HEK293 (cell line): ENCODE measurements at regions not wholly inside any gene's neighbourhood (a gene's known extent, or its start where the extent isn't known, plus 50 kb on each side); places are given as distances from the start of the nearest gene placed in this dataset.

ENCODE experiments used
- CTCF ChIA-PET: fragments of 350-600 bp; formaldehyde crosslinking; extraction: SDS; loops from one replicate; lab custom pipeline; 2021; ENCODE audit warnings: antibody characterized with exemption; lab: Yijun Ruan, JAX
- POLR2A ChIA-PET: fragments of 300-600 bp; formaldehyde crosslinking; extraction: SDS; loops from one replicate; lab custom pipeline; 2020; ENCODE audit warnings: antibody characterized with exemption, inconsistent platforms; lab: Yijun Ruan, JAX
- H3K27ac ChIP-seq: fragments of 200-500 bp; sonication (Bioruptor generic); 2 replicates; pipeline ENCODE4 v1.5.1; 2014; ENCODE audit warnings: low read depth, low read length, control low read depth, inconsistent platforms; ENCODE audit errors: extremely low read depth
- H3K36me3 ChIP-seq, 2 experiments: fragments of 200-500 bp in 1 of 2; sonication (Bioruptor generic) in 1 of 2; 1 replicate in 1 of 2; 2 replicates in 1 of 2; pipeline ENCODE4 v1.5.1; 2014 to 2017; ENCODE audit warnings: inconsistent platforms in 2 of 2, low read length in 2 of 2; ENCODE audit not compliant: control insufficient read depth in 2 of 2, insufficient read depth in 1 of 2
- H3K4me1 ChIP-seq: fragments of 200-500 bp; sonication (Bioruptor generic); 2 replicates; pipeline ENCODE4 v1.5.1; 2014; ENCODE audit warnings: mild to moderate bottlenecking, low read length, inconsistent platforms; ENCODE audit not compliant: control insufficient read depth, insufficient read depth
- H3K4me3 ChIP-seq: 2 replicates; pipeline ENCODE4 v1.5.1; 2011; ENCODE audit warnings: low read depth, mild to moderate bottlenecking, control low read depth, low read length, moderate library complexity
- H3K9me3 ChIP-seq: fragments of 200-500 bp; sonication (Bioruptor generic); 2 replicates; pipeline ENCODE4 v1.5.1; 2014; ENCODE audit warnings: low read depth, low read length, inconsistent platforms; ENCODE audit not compliant: control insufficient read depth, insufficient read depth
- KLF16 ChIP-seq: fragments of 450-650 bp; formaldehyde crosslinking; IDR thresholded peaks from 2 replicates; pipeline ENCODE4 v1.5.1; 2017; ENCODE audit warnings: missing biosample characterization, missing genetic modification characterization
- KLF9 ChIP-seq: fragments of 450-650 bp; formaldehyde crosslinking; IDR thresholded peaks from 2 replicates; pipeline ENCODE4 v1.5.1; 2016; ENCODE audit warnings: missing biosample characterization, missing genetic modification characterization, low read depth
- OSR2 ChIP-seq: fragments of 450-650 bp; formaldehyde crosslinking; IDR thresholded peaks from 2 replicates; pipeline ENCODE4 v1.5.1; 2016; ENCODE audit warnings: missing biosample characterization, missing genetic modification characterization
- OVOL3 ChIP-seq: fragments of 450-650 bp; formaldehyde crosslinking; IDR thresholded peaks from 2 replicates; pipeline ENCODE4 v1.5.1; 2016; ENCODE audit warnings: missing biosample characterization, missing genetic modification characterization
- PRDM6 ChIP-seq: fragments of 450-650 bp; formaldehyde crosslinking; IDR thresholded peaks from 2 replicates; pipeline ENCODE4 v1.5.1; 2017; ENCODE audit warnings: missing biosample characterization, missing genetic modification characterization
- WT1 ChIP-seq: fragments of 450-650 bp; formaldehyde crosslinking; IDR thresholded peaks from 2 replicates; pipeline ENCODE4 v1.5.1; 2016; ENCODE audit warnings: missing biosample characterization, missing genetic modification characterization
- ZBTB1 ChIP-seq: fragments of 450-650 bp; formaldehyde crosslinking; IDR thresholded peaks from 2 replicates; pipeline ENCODE4 v1.5.1; 2016; ENCODE audit warnings: missing biosample characterization, missing genetic modification characterization
- ZBTB17 ChIP-seq: fragments of 450-650 bp; formaldehyde crosslinking; IDR thresholded peaks from 2 replicates; pipeline ENCODE4 v1.5.1; 2016; ENCODE audit warnings: missing biosample characterization, missing genetic modification characterization
- ZBTB21 ChIP-seq: fragments of 450-650 bp; formaldehyde crosslinking; IDR thresholded peaks from 2 replicates; pipeline ENCODE4 v1.5.1; 2017; ENCODE audit warnings: missing biosample characterization, missing genetic modification characterization
- ZBTB49 ChIP-seq: fragments of 450-650 bp; formaldehyde crosslinking; IDR thresholded peaks from 2 replicates; pipeline ENCODE4 v1.5.1; 2016; ENCODE audit warnings: missing biosample characterization, missing genetic modification characterization, low read depth
- ZEB2 ChIP-seq: fragments of 450-650 bp; formaldehyde crosslinking; IDR thresholded peaks from 2 replicates; pipeline ENCODE4 v1.5.1; 2016; ENCODE audit warnings: missing biosample characterization, missing genetic modification characterization
- ZNF16 ChIP-seq: fragments of 450-650 bp; formaldehyde crosslinking; IDR thresholded peaks from 2 replicates; pipeline ENCODE4 v1.5.1; 2016; ENCODE audit warnings: low read depth, missing biosample characterization, missing genetic modification characterization
- ZNF169 ChIP-seq: fragments of 450-650 bp; formaldehyde crosslinking; IDR thresholded peaks from 2 replicates; pipeline ENCODE4 v1.5.1; 2016; ENCODE audit warnings: missing biosample characterization, missing genetic modification characterization
- ZNF24 ChIP-seq: fragments of 450-650 bp; formaldehyde crosslinking; IDR thresholded peaks from 2 replicates; pipeline ENCODE4 v1.5.1; 2016; ENCODE audit warnings: missing biosample characterization, missing genetic modification characterization
- ZNF335 ChIP-seq: fragments of 450-650 bp; formaldehyde crosslinking; conservative IDR thresholded peaks from 2 replicates; pipeline ENCODE4 v1.5.1; 2016; ENCODE audit warnings: missing biosample characterization, missing genetic modification characterization
- ZNF354C ChIP-seq: fragments of 450-650 bp; formaldehyde crosslinking; IDR thresholded peaks from 2 replicates; pipeline ENCODE4 v1.5.1; 2016; ENCODE audit warnings: missing biosample characterization, missing genetic modification characterization, low read depth, borderline replicate concordance
- ZNF433 ChIP-seq: fragments of 450-650 bp; formaldehyde crosslinking; IDR thresholded peaks from 2 replicates; pipeline ENCODE4 v1.5.1; 2016; ENCODE audit warnings: missing biosample characterization, missing genetic modification characterization, low read depth
- ZNF473 ChIP-seq: fragments of 450-650 bp; formaldehyde crosslinking; IDR thresholded peaks from 2 replicates; pipeline ENCODE4 v1.5.1; 2017; ENCODE audit warnings: missing biosample characterization, missing genetic modification characterization
- ZNF555 ChIP-seq: fragments of 450-650 bp; formaldehyde crosslinking; conservative IDR thresholded peaks from 2 replicates; pipeline ENCODE4 v1.5.1; 2017; ENCODE audit warnings: missing biosample characterization, mild to moderate bottlenecking, missing genetic modification characterization, inconsistent platforms
- ZNF558 ChIP-seq: fragments of 450-650 bp; formaldehyde crosslinking; IDR thresholded peaks from 2 replicates; pipeline ENCODE4 v1.5.1; 2016; ENCODE audit warnings: missing biosample characterization, missing genetic modification characterization
- ZNF561 ChIP-seq: fragments of 450-650 bp; IDR thresholded peaks from 2 replicates; pipeline ENCODE4 v1.5.1; 2018; ENCODE audit warnings: missing biosample characterization, missing genetic modification characterization, borderline replicate concordance
- ZSCAN5A ChIP-seq: fragments of 450-650 bp; formaldehyde crosslinking; IDR thresholded peaks from 2 replicates; pipeline ENCODE4 v1.5.1; 2016; ENCODE audit warnings: missing biosample characterization, missing genetic modification characterization

- Histone ChIP-seq H3K4me3 (no peak overlapping the region), H3K27ac (no peak overlapping the region), H3K36me3 (no peaks in the 10 kb centered on the region), H3K9me3 (no peaks in the 10 kb centered on the region), H3K4me1 (no peaks in the 10 kb centered on the region)
- POLR2A ChIA-PET, result no interaction called here
- CTCF ChIA-PET, result interaction anchor here (0.6 kb wide), 1 partner anchor 132 kb away, joined by 4 read pairs; no protein-coding TSS in a partner anchor
- TF ChIP-seq ZNF561 (tag by site-specific recombination) (no peak), ZNF169 (tag by site-specific recombination) (no peak), KLF9 (tag by site-specific recombination) (no peak), ZNF354C (tag by site-specific recombination) (no peak)
Measured at GRCh38 chr4:33650036-33650435, 2594.3 kb downstream of the ARAP2 start.

- no peaks in the 10 kb centered on the region for H3K36me3 ChIP-seq
- H3K4me3 ChIP-seq, result no peak overlapping the region
- H3K27ac ChIP-seq, result no peak overlapping the region
- CTCF ChIA-PET, result no interaction called here
- TF ChIP-seq OVOL3 (tag by site-specific recombination) (no peak), WT1 (tag by site-specific recombination) (no peak), ZBTB21 (tag by site-specific recombination) (no peak), ZNF555 (no peak), ZBTB1 (tag by site-specific recombination) (no peak), ZNF24 (no peak), PRDM6 (no peak), ZNF16 (tag by site-specific recombination) (no peak), ZBTB49 (tag by site-specific recombination) (no peak), ZBTB17 (tag by site-specific recombination) (no peak), ZNF558 (tag by site-specific recombination) (no peak), ZNF473 (tag by site-specific recombination) (no peak), OSR2 (no peak), ZNF433 (tag by site-specific recombination) (no peak), ZSCAN5A (no peak), KLF16 (no peak), ZEB2 (tag by site-specific recombination) (no peak), ZNF335 (tag by site-specific recombination) (no peak)
- TF ChIP-seq, all 188 proteins: peak for 0
- POLR2A ChIA-PET, result no interaction called here
- Histone ChIP-seq H3K9me3 (no peaks in the 10 kb centered on the region), H3K4me1 (no peaks in the 10 kb centered on the region)
Measured at GRCh38 chr4:33658971-33659370, 2585.3 kb downstream of the ARAP2 start.
